Stimulated activated CD4-positive, alpha-beta T cell treated with anti-CD3 and anti-CD28 coated beads, Interleukin-2, amount 100 ng/mL, for 24 hours (primary cell): ENCODE measurements at regions not wholly inside any gene's neighbourhood (a gene's known extent, or its start where the extent isn't known, plus 50 kb on each side); places are given as distances from the start of the nearest gene placed in this dataset.
"Not testable (repeated sequence)": the region's sequence is repeated elsewhere in the genome, so short reads cannot be mapped to it uniquely, and the experiment has no call there.

Experiments used
- DNase-seq, 2 donors: peaks; one replicate each; pipeline ENCODE4 v3.0.0-alpha.2; 2020

GRCh38 chr7:23887660-23888059 lies 177.6 kb downstream of the STK31 start:
- DNase-seq, result no peak

GRCh38 chr7:23888958-23889357 lies 178.9 kb downstream of the STK31 start:
- no peak for DNase-seq

DNA sequence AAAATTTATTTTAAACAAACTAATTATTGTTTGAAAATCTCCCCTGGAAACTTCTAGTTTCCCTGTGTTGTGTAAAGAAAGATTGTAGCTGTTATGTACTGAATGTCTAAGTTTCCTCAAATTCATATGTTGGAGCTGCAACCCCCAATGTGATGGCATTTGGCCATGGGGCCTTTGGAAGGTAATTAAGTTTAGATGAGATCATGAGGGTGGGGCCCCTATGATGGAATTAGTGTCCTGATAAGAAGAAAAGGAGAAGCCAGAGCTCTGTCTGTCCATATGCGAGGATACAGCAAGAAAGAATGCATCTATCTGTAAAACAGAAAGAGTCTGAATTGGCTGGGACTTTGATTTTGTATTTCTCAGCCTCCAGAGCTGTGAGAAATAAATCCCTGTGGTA lies 179.5 kb downstream of the STK31 start:
- no peak for DNase-seq

DNA sequence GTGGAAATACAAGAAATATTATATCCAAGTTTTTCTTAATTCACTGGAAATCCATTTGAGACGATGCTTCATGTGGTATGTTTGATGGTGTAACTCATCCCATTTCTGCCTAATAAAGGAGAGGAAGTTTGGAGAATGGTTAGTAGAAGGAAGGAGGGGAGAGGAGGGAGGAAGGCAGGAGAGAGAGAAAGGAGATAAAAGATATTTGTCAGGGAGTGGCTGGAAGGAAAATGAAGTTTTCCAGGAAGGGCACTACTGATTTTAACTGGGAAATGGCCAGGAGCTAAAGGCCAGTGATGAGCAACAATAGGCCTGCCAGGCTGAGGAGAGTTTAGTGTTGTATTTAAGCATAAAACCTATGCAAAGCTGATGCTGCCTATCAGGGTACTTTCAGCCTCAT lies 182.0 kb downstream of the STK31 start:
- no peak for DNase-seq

DNA sequence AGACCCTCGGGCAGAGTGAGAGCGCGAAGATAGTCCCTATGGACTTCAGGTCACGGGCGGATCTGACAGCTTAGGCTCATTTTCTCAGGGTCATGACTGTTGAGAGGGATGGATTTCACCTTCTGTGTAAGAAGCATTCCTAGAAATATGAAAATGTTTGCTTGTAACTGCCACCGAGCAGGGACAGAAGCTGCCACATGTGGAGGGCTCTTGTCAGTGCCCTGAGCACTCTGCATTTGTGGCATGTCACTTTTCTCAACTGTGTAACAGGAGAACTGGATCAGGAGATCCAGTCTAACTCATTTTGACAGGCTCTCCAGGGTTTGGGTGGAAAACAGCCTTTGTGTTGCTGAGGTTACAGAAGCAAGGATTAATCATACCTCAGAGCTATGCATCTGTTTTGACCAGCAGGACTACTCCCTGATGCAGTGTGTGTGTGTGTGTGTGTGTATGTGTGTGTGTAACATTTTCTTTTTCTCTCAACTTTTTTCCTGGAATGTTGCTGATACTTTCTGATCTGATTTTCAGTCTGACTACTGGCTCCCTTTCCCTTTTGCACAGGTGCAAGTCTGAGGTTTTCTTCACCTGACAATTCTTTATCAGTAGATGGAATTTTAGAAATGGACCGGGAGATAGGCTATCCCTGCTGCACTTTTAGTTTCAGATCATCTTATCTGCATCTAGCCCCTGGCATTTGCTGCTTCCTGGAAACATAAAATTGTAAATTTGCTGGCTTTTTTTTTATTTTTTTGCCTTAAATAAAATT lies 183.3 kb downstream of the STK31 start:
- DNase-seq, result peak in 1 of 2 donors; percentile 3

DNA sequence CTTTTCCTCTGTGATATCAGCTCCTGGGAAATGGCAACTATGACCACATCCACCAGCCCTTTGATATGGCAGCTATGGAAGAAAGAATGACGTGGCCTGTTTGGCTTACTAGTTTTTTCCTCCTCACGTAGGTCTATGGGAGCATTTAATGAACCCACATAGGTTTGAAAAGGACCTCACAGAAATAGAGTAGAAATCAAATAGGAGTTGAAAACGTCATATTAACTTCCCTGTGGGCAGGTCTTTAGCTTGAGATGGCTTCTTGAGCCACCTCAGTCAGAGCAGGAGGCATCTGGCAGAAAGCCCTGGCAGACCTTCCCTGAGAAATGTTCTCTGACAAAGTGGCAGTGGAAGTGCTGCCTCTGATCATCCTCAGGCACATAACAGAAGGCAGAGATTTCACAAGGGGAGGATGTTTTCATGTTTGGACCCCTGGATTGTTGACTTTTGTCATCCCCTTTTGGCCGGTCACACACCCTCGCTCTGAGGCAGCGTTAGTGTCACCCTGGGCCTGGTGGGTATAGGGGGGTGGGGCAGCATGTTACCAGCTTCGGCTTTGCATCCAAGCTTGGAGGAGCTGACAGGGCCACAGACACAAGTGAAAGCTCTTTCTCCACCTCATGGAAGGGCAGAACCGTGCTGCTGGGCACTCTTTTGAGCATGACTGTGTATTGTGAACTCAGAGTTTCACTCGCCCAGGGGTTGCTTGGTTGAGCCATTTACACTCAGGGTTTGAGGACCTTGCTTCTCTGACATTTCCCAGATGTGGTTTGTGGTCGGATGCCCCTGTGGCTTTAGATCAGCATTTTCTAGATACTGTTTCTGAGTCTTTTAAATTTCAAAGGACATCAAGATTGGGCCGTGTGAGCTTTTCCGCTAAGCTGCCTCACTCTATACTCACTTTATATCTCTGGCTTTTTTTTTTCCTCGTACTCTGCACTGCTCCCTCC lies 184.2 kb downstream of the STK31 start:
- peak; percentile 30 to 62 for DNase-seq

GRCh38 chr7:23894892-23895569 lies 185.0 kb downstream of the STK31 start:
- DNase-seq, result peak in 1 of 2 donors; percentile 6

DNA sequence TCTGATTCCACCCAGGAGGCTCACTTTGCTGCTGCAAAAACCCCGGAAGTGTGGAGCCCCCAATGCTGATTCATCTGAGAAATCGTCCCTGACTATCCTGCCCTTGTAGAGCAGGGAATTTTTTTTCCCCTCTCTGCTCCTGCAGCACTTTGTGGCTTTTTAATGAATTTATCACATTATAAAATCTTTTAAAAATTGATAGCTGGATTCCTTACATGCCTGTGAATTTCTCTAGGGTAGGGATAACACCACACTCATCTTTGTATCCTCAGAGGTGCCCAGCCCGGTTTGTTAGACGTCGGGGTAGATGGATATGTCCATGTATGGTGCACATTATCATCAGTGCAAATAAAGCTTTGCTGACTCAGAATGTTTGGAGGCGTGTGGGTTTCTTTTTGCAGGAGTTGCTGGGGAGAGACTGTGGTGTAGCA lies 185.7 kb downstream of the STK31 start:
- no peak for DNase-seq

DNA sequence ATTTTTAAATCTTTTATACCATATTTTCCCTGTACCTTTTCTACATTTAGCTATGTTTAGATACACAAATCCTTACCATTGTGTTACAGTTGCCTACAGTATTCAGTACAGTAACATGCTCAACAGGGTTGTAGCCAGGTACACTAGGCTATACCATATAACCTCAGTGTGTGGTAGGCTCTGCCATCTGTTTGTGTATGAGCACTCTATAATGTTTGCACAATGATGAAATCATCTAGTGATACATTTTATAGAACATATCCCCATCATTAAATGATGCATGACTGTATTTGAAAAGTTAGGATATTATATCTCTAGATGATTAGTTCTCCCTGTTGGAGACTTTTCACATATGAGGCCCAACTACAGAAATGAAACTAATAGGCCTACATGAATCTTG lies 188.6 kb downstream of the STK31 start:
- DNase-seq, result no peak

- DNase-seq, result not testable (repeated sequence)
Measured at GRCh38 chr7:23904901-23905300, 194.9 kb downstream of the STK31 start.

- no peak for DNase-seq
Measured at GRCh38 chr7:23907012-23907411, 197.0 kb downstream of the STK31 start.

DNA sequence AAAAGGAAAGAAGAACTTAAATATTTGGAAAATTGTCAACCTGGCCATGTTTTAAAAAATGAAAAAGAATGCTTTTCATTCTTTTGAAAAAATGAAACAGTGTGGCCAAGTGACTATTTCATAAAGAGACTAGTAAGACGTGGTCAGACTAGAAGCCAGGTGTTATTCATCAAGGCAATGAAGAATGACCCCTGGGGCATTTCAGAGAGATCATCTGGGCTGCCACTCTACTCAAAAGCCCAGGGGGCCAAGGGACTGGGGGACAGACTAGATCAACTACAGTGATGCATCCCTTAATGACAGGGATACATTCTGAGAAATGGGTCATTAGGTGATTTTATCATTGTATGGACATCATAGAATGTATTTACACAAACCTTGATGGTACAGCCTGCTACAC lies 199.4 kb downstream of the STK31 start:
- no peak for DNase-seq

- DNase-seq, result no peak
Measured at GRCh38 chr7:23912065-23912464, 202.0 kb downstream of the STK31 start.

GRCh38 chr7:23913016-23913415 lies 203.0 kb downstream of the STK31 start:
- DNase-seq, result no peak

DNA sequence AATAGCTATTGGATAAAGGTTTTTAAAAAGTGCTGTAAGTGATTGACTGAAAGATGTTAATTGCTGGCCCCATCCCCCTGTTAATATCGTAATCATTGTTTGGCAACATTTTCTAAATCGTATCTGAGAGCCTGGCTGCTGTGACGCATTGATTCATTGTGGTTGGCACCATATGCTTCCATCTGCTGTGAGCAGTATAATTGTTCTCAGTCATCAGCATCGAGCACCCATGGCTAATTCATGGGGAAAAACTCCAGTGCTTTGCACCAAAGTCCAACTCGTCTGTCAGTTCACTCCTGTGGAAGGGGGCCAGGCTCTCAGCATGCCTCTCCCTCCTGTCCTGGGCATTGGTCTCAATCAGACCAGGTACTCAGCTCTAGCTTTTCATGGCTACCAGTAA lies 205.2 kb downstream of the STK31 start:
- no peak for DNase-seq

DNA sequence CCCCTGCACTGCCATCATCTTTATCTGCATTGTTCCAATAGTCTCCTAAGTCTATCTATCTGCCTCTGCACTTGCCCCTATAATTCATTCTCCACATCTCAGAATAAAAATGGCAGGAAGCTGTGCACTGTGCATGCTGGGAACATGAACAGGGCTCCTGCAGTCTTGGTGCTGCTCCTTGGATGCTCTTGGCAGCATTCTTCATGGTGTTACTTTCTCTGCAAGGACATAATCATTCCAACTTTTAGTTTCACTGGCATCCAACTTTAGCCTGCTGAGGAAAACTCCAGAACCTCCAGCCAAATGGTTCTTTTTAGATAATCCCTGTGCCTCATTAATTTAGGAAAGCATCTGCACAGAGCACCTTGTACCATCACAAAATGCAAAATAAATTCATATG lies 208.3 kb downstream of the STK31 start:
- no peak for DNase-seq

DNA sequence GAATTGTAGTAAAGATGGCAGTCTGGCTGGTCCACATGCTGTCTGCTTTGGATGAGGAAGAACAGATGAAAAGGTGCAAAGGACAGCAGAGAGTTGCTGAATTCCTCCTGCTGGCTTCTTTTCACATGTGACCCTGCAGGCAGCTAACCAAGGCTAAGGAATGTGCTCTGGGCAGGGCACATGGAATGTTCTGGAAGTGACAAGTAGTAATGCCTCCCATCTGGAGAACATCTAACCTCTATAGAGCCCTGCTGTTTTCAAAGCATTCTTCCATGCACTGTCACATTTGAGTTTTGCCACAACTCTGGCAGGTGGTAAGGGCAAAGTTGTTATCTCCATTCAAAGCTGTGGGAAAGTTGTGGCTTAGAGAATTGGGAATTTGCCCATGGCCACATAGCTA lies 208.8 kb downstream of the STK31 start:
- DNase-seq, result no peak

DNA sequence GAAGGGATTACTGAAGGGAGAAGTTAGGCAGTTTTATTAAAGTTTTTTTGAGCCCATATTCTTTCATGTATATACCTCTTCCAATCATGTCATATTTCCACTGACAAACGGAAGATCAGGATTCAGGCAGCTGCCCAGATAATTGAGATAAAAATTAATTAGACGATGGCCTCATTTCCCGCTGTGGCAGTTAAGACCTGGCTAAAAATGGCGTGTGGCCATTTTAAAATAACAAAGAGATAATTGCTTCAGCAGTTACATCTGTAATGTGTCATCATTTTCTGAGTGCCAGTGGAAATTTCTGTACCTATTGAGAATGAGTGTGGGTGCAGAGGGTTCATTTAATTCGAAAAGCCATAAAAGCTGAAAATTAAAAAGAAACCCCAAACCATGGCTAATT lies 215.1 kb downstream of the STK31 start:
- no peak for DNase-seq

DNA sequence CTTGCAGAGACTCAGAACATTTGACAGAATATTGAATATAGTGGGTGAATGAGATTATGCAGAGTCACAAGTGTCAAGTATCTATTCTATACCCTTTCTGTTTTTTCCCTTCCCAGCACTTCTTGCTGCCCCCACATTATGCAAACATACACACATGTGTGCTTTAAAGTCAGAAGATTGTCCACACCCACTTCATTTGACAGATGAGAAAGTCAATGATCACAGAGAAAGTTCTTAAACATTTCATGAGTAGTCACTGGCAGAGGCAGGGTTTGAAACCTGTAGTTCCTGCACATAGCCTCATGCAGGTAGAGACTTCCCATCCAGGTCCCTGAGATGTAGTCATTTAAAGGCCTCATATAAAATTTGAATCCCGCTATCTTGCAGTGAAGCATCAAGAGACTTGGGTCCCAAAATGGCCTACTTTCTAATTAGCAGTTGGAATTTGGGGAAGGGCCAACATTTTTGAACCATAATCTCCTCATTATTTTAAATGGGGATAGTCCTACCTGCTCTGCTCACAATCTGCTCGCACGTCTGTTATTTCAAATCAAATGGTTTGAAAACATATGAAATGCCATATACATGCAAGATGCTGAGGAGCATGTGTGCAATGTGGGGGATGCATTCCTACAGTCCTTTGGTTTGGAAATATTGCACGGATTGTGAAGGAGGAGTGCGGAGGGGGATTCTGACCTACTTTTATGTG lies 217.8 kb downstream of the STK31 start:
- no peak for DNase-seq

- no peak for DNase-seq
Measured at GRCh38 chr7:23928418-23928775, 218.4 kb downstream of the STK31 start.

DNA sequence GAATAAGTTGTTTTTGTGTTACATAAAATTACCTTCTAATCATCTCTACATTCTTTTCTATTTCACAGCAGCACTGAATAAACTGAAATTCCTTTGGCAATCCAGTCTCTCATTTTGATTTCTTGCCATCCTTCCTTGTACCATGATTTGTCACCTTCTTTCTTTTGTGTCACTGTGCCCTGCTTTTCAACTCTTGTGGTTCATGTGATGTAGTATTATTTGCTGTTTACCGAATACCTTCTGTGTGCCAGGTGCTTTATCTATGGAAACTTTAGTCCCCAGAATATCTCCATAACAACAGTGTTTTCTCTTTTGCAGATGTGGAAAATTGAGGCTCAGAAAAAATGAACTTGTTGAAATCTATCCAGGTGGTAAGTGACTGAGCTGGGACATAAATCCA lies 220.3 kb downstream of the STK31 start:
- DNase-seq, result no peak

GRCh38 chr7:23931633-23932032 lies 221.6 kb downstream of the STK31 start:
- no peak for DNase-seq

DNA sequence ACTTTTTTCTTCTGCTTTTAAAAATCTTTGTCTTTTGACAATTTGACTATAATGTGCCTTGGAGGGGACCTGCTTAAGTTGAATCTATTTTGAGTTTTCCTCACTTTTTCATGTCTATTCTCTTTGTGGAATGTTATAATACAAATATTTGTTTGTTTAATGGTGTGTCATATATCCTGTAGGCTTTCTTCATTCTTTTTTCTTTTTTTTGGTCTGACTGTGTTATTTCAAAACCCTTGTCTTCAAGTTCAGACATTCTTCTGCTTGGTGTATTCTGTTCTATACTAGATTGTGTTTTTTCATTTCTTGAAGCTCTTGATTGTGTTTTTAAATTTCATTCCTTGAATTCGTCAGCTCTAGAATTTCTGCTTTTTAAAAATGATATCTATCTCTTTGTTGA lies 228.2 kb downstream of the STK31 start:
- DNase-seq, result no peak
